GM18508 (cell line): ENCODE measurements at regions not wholly inside any gene's neighbourhood (a gene's known extent, or its start where the extent isn't known, plus 50 kb on each side); places are given as distances from the start of the nearest gene placed in this dataset.
"Not testable (repeated sequence)": the region's sequence is repeated elsewhere in the genome, so short reads cannot be mapped to it uniquely, and the experiment has no call there.

Experiments used
- ATAC-seq: cut with Tn5 transposase; IDR thresholded peaks from one replicate; pipeline ENCODE4 v1.9.1; 2021; ENCODE audit warnings: moderate number of reproducible peaks; ENCODE audit not compliant: insufficient read depth, unreplicated experiment

DNA sequence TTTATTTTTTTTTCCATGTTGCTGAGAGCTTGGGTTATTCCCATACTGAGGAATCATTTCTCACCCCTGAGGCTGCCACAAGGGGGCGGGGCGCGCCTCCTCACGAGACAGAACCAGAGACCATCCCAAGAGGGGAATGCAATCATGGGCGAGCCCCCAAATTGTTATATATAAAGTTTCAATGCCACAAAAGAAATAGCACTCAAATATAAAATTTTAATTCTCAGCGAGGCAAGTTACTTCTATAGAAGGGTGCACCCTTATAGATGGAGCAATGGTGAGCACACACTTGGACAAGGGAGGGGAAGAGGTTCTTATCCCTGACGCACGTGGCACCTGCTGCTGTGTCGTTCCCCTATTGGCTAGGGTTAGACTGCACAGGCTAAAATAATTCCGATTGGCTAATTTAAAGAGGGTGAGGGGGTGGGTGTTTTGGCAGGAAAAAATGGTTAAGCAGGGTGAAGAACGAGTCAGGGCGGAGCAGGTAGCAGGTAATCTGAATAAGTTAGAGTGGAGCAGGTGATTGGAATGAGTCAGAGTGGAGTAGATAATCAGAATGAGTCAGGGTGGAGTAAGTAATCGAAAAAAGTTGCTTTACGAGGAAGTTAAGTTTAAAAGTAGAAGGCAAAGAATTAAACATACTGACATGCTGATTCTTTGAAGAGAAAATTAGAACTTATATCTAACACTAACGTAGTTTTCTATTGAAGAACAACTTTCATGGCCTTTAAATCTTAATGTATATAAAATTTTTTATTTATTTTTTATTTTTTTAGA lies 177.5 kb downstream of the MTCL1 start:
- no peak for ATAC-seq

DNA sequence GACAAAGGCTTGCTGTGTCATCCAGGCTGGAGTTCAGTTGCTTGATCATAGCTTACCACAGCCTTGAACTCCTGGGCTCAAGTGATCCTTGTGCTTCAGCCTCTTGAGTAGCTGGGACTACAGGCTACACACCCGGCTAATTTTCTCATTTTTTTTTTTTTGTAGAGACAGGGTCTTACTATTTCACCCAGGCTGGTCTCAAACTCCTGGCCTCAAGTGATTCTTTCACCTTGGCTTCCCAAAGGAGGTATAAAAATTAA lies 178.0 kb downstream of the MTCL1 start:
- no peak for ATAC-seq

DNA sequence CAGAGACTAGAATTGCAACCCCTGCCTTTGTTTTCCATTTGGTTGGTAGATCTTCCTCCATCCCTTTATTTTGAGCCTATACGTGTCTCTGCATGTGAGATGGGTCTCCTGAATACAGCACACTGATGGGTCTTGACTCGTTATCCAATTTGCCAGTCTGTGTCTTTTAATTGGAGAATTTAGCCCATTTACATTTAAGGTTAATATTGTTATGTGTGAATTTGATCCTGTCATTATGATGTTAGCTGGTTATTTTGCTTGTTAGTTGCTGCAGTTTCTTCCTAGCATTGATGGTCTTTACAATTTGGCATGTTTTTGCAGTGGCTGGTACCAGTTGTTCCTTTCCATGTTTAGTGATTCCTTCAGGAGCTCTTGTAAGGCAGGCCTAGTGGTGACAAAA lies 182.5 kb downstream of the MTCL1 start:
- not testable (repeated sequence) for ATAC-seq

DNA sequence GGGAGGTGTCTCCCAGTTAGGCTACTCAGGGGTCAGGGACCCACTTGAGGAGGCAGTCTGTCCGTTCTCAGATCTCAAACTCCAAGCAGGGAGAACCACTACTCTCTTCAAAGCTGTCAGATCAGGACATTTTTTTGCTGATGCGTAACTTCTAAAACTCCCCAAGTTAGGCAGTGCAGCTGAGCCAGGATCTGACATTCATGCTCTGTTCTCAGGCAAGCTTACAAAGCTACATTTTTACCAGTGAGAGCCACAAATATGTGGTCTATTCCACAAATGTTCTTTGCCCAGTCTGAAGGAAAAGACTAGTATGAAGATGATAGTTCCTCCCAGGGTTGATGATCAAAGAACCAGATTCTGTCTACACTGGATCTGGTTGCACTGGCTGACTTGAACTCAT lies 184.1 kb downstream of the MTCL1 start:
- ATAC-seq = no peak

- ATAC-seq = not testable (repeated sequence)
Observed at GRCh38 chr18:8890503-8890902, 185.1 kb downstream of the MTCL1 start.

DNA sequence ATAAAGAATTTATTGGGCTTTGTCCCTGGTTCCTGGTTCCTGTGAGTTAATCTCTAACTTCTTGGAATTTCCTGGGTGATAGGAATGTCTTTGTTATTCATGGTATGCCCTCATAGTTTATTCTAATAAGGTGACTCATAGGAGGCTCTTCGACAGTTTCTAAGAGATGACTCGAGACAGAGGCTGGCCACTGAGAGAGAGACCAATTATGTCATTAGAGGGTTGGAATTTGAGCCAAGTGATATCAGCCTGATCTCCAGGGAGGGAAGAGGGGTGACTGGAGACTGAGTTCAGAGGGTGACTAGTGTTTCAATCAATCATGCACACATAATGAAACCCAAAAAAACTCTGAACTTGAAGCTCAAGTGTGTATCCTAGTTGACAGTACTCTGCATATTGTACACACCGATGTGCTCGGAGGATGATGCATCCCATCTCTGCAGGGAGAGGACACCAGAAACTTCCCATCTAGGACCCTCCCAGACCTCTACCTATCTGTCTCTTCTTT lies 185.7 kb downstream of the MTCL1 start:
- ATAC-seq = no peak

- no peak for ATAC-seq
Observed at GRCh38 chr18:8893221-8893620, 187.9 kb downstream of the MTCL1 start.

GRCh38 chr18:8893628-8894231 lies 188.4 kb downstream of the MTCL1 start:
- ATAC-seq = no peak

DNA sequence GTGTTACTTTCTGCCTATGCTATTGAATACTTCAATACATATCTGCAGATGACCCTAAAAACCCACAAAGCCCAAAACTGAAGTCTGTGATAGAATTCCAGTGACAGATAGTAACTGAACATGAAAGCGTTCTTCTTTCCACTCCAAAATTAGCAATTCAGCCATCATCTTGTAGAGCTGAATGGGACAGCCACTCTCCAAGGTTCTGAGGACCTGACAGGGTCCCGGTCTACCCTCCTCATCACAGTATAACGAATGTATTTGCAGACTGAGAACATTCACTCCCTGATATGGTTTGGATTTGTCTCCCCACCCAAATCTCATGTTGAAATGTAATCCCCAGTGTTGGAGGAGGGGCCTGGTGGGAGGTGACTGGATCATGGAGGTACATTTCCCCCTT lies 189.5 kb downstream of the MTCL1 start:
- no peak for ATAC-seq

DNA sequence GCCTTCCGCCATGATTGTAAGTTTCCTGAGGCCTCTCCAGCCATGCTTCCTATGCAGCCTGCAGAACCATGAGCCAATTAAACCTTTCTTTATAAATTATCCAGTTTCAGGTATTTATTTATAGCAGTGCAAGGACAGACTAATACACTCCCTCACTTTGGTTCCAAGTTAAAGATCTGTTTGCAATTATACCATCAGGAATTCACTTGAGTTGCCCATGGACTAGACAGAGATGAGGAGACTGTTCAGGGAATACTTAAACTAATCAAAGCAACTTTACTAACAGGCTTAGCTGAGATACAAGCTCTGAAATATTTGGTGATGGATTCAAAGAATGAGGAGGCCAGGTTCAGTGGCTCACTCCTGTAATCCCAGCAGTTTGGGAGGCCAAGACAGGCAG lies 190.0 kb downstream of the MTCL1 start:
- no peak for ATAC-seq

DNA sequence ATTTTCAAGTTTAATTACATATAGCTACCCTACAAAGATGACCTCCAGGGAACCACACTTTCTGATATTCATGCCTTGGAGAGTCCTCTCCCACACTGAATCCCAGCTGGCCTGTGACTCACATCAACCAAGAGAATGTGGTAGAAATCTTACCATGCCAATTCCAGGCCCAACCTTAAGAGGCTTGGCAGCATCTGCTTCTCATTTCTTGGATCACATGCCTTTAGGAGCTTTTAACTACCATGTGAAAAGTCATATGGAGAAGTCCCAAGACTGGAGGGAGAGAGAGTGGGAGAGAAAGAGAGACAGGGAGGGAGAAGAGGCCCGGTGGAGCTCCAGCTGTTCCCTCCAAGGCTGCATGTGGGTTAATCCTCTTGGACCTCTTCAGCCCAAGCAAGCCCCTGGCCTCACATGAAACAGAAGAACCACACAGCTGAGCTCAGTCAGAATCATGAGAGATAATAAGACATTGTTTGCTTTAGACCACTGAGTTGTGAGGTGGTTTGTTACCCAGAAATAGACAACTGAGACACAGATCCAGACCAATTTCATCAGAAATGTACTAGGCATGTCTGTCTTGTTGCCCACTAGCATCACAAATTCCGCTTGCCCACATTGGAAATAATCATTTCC lies 190.7 kb downstream of the MTCL1 start:
- no peak for ATAC-seq

DNA sequence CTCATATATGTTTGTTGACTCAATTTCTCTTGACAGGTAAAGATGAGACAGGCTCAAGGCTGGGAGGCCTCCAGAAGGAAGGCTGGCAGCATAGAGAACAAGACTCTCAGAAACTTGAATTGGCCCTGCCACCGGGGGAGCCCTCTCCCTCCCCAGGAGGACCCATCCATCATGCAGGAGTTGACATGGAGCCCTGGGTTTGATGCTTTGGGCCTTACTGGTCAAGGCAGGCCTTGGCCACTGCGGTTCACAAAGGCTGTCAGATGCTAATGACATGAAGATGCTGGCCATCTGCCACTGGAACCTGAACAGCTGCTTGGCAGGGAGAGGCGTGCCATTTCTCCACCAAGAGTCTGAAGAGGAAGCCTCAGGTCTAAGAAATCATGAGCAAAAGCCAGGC lies 193.6 kb downstream of the MTCL1 start:
- ATAC-seq = no peak

DNA sequence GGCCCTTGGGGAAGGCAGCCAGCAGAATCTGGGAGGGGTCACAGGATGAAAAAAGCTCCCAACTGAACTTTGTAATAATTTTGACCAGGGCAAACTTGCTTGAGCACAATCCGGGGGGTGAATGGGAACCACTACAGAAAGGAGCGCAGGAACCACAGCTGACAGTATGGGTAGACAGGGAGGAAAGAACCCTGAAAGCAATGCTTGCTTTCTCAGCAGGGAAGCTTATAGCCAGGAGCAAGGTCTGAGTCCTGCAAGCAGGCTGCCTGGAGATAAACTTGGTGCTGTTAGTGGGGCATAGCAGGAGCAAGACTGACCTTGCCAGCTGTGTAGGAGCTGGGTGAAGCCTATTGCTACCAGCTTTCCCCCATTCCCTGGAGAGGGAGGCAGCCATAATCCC lies 195.2 kb downstream of the MTCL1 start:
- no peak for ATAC-seq

DNA sequence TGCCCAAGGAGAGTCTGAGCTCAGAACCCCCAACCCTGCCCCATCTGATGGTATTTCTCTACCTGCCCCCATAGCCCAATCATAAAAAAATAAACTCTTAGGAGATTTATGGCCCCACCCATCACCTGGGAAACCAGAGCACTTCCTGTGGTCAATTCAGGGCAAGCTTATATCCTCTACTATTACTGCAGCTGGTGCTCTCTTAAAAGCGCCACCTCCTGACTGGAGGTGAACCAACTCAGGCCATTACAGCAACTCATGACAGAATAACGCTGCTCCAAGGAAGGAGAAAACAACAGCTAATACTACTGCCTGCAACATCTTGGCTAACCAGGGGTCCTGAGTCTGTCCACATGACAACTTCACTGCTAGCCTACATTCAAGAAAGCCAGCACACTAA lies 195.7 kb downstream of the MTCL1 start:
- ATAC-seq = no peak

DNA sequence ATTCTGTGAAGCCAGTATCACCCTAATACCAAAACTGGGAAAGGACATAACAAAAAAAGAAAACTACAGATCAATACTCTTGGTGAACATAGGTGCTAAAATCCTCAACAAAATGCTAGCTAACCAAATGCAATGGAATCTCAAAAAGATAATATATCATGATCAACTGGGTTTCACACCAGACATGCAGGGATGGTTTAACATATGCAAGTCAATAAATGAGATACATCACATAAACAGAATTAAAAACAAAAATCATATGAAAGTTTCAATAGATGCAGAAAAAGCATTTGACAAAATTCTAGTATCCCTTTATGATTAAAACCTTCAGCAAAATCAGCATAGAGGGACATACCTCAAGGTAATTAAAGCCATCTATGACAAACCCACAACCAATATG lies 198.2 kb upstream of the NDUFV2 start:
- ATAC-seq = no peak

DNA sequence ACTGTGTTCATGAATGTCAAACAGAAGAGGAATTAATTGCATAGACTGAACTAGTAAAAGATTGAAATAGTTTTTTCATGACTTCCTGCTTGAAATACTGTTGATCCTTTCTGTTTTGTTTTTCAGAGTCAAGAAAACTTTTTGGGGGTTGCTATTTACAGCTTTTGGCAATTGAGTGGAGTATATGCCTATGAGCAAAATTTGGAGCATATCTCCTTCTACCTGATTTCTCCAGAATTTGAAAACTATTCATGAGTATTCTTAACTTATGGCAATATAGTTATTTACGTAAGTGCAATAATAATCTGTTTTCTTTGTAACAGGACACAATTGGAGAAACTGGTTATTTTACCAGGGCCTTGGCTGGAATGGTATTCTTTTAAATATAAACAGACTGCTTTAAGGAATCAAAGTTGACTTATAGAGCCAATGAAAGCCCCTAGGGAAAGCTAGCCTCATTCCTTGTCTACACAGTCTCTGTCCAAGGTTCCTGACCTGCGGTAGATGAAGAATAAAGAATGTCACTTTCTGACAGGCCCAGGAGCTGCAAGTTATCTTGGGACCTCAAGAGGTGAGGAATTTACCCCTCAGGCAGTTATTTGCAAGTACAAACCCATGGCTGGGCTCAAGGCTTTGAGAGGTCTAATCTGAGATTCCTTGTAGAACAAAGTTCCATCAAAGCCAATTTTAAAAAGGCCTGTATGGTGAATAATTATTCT lies 193.5 kb upstream of the NDUFV2 start:
- ATAC-seq = no peak

DNA sequence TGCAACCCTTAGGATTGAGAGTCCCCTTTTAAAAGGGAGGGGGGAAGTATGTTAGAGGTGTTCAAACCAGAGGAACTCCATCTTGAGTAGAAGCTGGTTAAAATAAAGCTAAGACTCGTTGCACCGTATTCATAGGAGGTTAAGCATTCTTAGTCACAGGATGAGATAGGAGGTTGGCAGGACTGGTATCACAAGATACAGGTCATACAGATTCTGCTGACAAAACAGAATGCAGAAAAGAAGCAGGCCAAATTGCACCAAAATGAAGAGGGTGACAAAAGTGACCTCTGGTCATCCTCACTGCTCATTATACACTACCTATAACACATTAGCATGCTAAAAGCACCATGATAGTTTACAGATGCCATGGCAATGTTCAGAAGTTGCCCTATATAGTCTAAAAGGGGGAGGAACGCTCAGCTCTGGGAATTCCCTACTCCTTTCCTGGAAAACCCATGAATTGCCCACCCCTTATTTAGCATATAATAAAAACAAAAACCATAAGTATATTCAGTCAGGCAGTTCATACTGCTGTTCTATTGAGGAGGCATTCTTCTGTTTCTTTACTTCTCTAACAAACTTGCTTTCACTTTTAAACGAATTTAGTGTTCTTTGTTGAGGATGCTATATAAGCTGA lies 192.2 kb upstream of the NDUFV2 start:
- ATAC-seq = no peak

DNA sequence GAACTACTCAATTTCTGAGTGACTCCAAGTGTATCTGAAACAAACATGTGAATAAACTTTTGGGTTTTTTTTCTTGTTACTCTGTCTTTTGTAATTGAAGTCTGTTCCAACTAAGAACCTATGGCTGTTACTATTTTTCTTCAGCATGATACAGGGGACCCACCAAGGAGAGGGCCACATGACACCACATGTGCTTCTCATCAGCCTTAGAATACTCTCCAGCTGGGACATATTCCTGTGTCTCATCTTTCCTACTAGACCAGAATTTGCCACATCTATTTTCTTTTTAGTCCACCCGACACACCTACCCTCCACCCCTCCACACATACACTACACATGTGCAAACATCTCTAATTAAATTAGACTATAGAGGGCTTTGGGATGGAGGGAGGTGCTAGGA lies 191.7 kb upstream of the NDUFV2 start:
- ATAC-seq = no peak

GRCh38 chr18:8911408-8912340 lies 190.8 kb upstream of the NDUFV2 start:
- ATAC-seq = no peak
